Left hindlimb (tissue), 1 donor: ENCODE measurements at regions not wholly inside any gene's neighbourhood (a gene's known extent, or its start where the extent isn't known, plus 50 kb on each side); places are given as distances from the start of the nearest gene placed in this dataset.
"Not testable (repeated sequence)": the region's sequence is repeated elsewhere in the genome, so short reads cannot be mapped to it uniquely, and the experiment has no call there.

Experiments
- DNase-seq: peaks from one replicate; pipeline ENCODE4 v3.0.0-alpha.2; 2018

GRCh38 chr4:137733174-137734141, 201.2 kb upstream of the PCDH18 start:
- DNase-seq = not testable (repeated sequence)

GRCh38 chr4:137722910-137723309, 190.6 kb upstream of the PCDH18 start:
- no peak for DNase-seq

GRCh38 chr4:137711502-137711901, 179.2 kb upstream of the PCDH18 start:
- no peak for DNase-seq

- DNase-seq = no peak
Measured at GRCh38 chr4:137707626-137708025, 175.3 kb upstream of the PCDH18 start.

- no peak for DNase-seq
Measured at GRCh38 chr4:137707102-137707620, 174.9 kb upstream of the PCDH18 start.

- no peak for DNase-seq
Measured at GRCh38 chr4:137705171-137705783, 173.0 kb upstream of the PCDH18 start.

- no peak for DNase-seq
Measured at GRCh38 chr4:137703195-137703594, 170.9 kb upstream of the PCDH18 start.

GRCh38 chr4:137702512-137702911, 170.2 kb upstream of the PCDH18 start:
- DNase-seq = no peak

GRCh38 chr4:137701401-137701800, 169.1 kb upstream of the PCDH18 start:
- no peak for DNase-seq

GRCh38 chr4:137700751-137701150, 168.5 kb upstream of the PCDH18 start:
- DNase-seq = no peak

GRCh38 chr4:137700072-137700471, 167.8 kb upstream of the PCDH18 start:
- DNase-seq = no peak

GRCh38 chr4:137694138-137694537, 161.8 kb upstream of the PCDH18 start:
- DNase-seq = no peak

GRCh38 chr4:137693641-137694040, 161.3 kb upstream of the PCDH18 start:
- no peak for DNase-seq

GRCh38 chr4:137692205-137692604, 159.9 kb upstream of the PCDH18 start:
- DNase-seq = no peak

GRCh38 chr4:137688651-137689050, 156.4 kb upstream of the PCDH18 start:
- no peak for DNase-seq

- DNase-seq = no peak
Measured at GRCh38 chr4:137685357-137685756, 153.1 kb upstream of the PCDH18 start.

GRCh38 chr4:137681081-137681480, 148.8 kb upstream of the PCDH18 start:
- no peak for DNase-seq

GRCh38 chr4:137678796-137679195, 146.5 kb upstream of the PCDH18 start:
- DNase-seq = no peak

GRCh38 chr4:137677863-137678262, 145.6 kb upstream of the PCDH18 start:
- no peak for DNase-seq

GRCh38 chr4:137676357-137676998, 144.2 kb upstream of the PCDH18 start:
- no peak for DNase-seq

GRCh38 chr4:137674066-137674465, 141.8 kb upstream of the PCDH18 start:
- no peak for DNase-seq

GRCh38 chr4:137668885-137669545, 136.7 kb upstream of the PCDH18 start:
- DNase-seq = no peak

- DNase-seq = no peak
Measured at GRCh38 chr4:137664416-137664815, 132.1 kb upstream of the PCDH18 start.
